Rectal smooth muscle tissue (tissue), 1 donor: ENCODE measurements at regions not wholly inside any gene's neighbourhood (a gene's known extent, or its start where the extent isn't known, plus 50 kb on each side); places are given as distances from the start of the nearest gene placed in this dataset.

ENCODE experiments used
- H3K27ac ChIP-seq: one replicate; pipeline ENCODE4 v1.7.0; 2013; ENCODE audit warnings: low read depth, low read length, inconsistent platforms
- H3K27me3 ChIP-seq: one replicate; pipeline ENCODE4 v1.7.0; 2013; ENCODE audit warnings: low read length; ENCODE audit not compliant: control insufficient read depth, insufficient read depth
- H3K36me3 ChIP-seq: one replicate; pipeline ENCODE4 v1.7.0; 2013; ENCODE audit warnings: low read length; ENCODE audit not compliant: control insufficient read depth, insufficient read depth
- H3K4me1 ChIP-seq: one replicate; pipeline ENCODE4 v1.7.0; 2013; ENCODE audit warnings: low read length; ENCODE audit not compliant: control insufficient read depth, insufficient read depth
- H3K4me3 ChIP-seq: one replicate; pipeline ENCODE4 v1.7.0; 2013; ENCODE audit warnings: low read length
- H3K9ac ChIP-seq: one replicate; pipeline ENCODE4 v1.7.0; 2013; ENCODE audit warnings: low read length

GRCh38 chr6:104396077-104396476 lies 463.6 kb downstream of the HACE1 start:
- Histone ChIP-seq H3K4me3 (no peak overlapping the region), H3K27ac (no peak overlapping the region), H3K4me1 (no peaks in the 10 kb centered on the region), H3K27me3 (no peaks in the 10 kb centered on the region), H3K9ac (no peak overlapping the region), H3K36me3 (no peaks in the 10 kb centered on the region)

GRCh38 chr6:104381907-104382306 lies 477.8 kb downstream of the HACE1 start:
- Histone ChIP-seq H3K4me3 (no peak overlapping the region), H3K27ac (no peak overlapping the region), H3K4me1 (no peaks in the 10 kb centered on the region), H3K36me3 (no peaks in the 10 kb centered on the region), H3K9ac (no peak overlapping the region), H3K27me3 (no peaks in the 10 kb centered on the region)

GRCh38 chr6:104365451-104366234 lies 494.1 kb downstream of the HACE1 start:
- H3K4me3 ChIP-seq, result no peak overlapping the region
- no peak overlapping the region for H3K27ac ChIP-seq
- H3K27me3 ChIP-seq, result no peaks in the 10 kb centered on the region
- no peak overlapping the region for H3K9ac ChIP-seq
- no peaks in the 10 kb centered on the region for H3K36me3 ChIP-seq
- no peaks in the 10 kb centered on the region for H3K4me1 ChIP-seq

- Histone ChIP-seq H3K36me3 (no peaks in the 10 kb centered on the region), H3K9ac (no peak overlapping the region), H3K4me3 (no peak overlapping the region), H3K27ac (no peak overlapping the region), H3K27me3 (no peaks in the 10 kb centered on the region), H3K4me1 (no peaks in the 10 kb centered on the region)
These were observed 501.8 kb downstream of the HACE1 start for GRCh38 chr6:104357928-104358327.

- Histone ChIP-seq H3K27ac (no peak overlapping the region), H3K4me1 (no peaks in the 10 kb centered on the region), H3K27me3 (no peaks in the 10 kb centered on the region), H3K9ac (no peak overlapping the region), H3K36me3 (no peaks in the 10 kb centered on the region), H3K4me3 (no peak overlapping the region)
These were observed 503.5 kb downstream of the HACE1 start for GRCh38 chr6:104356197-104356596.

- no peaks in the 10 kb centered on the region for H3K4me1 ChIP-seq
- H3K27ac ChIP-seq, result no peak overlapping the region
- H3K27me3 ChIP-seq, result no peaks in the 10 kb centered on the region
- no peak overlapping the region for H3K4me3 ChIP-seq
- no peak overlapping the region for H3K9ac ChIP-seq
- no peaks in the 10 kb centered on the region for H3K36me3 ChIP-seq
These were observed 510.5 kb downstream of the HACE1 start for GRCh38 chr6:104349191-104349590.

GRCh38 chr6:104344223-104344622 lies 515.5 kb downstream of the HACE1 start:
- no peak overlapping the region for H3K9ac ChIP-seq
- no peaks in the 10 kb centered on the region for H3K27me3 ChIP-seq
- no peaks in the 10 kb centered on the region for H3K36me3 ChIP-seq
- no peak overlapping the region for H3K4me3 ChIP-seq
- no peaks in the 10 kb centered on the region for H3K4me1 ChIP-seq
- no peak overlapping the region for H3K27ac ChIP-seq

- H3K27ac ChIP-seq, result no peak overlapping the region
- no peaks in the 10 kb centered on the region for H3K4me1 ChIP-seq
- H3K9ac ChIP-seq, result no peak overlapping the region
- H3K36me3 ChIP-seq, result no peaks in the 10 kb centered on the region
- no peak overlapping the region for H3K4me3 ChIP-seq
- no peaks in the 10 kb centered on the region for H3K27me3 ChIP-seq
These were observed 527.4 kb downstream of the HACE1 start for GRCh38 chr6:104332364-104332763.

GRCh38 chr6:104326173-104327001 lies 533.3 kb downstream of the HACE1 start:
- no peak overlapping the region for H3K9ac ChIP-seq
- H3K4me1 ChIP-seq, result no peaks in the 10 kb centered on the region
- no peaks in the 10 kb centered on the region for H3K36me3 ChIP-seq
- H3K4me3 ChIP-seq, result no peak overlapping the region
- H3K27me3 ChIP-seq, result no peaks in the 10 kb centered on the region
- no peak overlapping the region for H3K27ac ChIP-seq

- no peak overlapping the region for H3K9ac ChIP-seq
- no peaks in the 10 kb centered on the region for H3K36me3 ChIP-seq
- no peaks in the 10 kb centered on the region for H3K27me3 ChIP-seq
- no peak overlapping the region for H3K4me3 ChIP-seq
- H3K27ac ChIP-seq, result no peak overlapping the region
- H3K4me1 ChIP-seq, result no peaks in the 10 kb centered on the region
These were observed 534.2 kb downstream of the HACE1 start for GRCh38 chr6:104325341-104326172.

GRCh38 chr6:104324301-104324700 lies 535.4 kb downstream of the HACE1 start:
- no peaks in the 10 kb centered on the region for H3K27me3 ChIP-seq
- no peak overlapping the region for H3K9ac ChIP-seq
- H3K4me1 ChIP-seq, result no peaks in the 10 kb centered on the region
- no peak overlapping the region for H3K4me3 ChIP-seq
- no peaks in the 10 kb centered on the region for H3K36me3 ChIP-seq
- H3K27ac ChIP-seq, result no peak overlapping the region

GRCh38 chr6:104322841-104323240 lies 536.9 kb downstream of the HACE1 start:
- Histone ChIP-seq H3K27me3 (no peaks in the 10 kb centered on the region), H3K4me1 (no peaks in the 10 kb centered on the region), H3K36me3 (no peaks in the 10 kb centered on the region), H3K27ac (no peak overlapping the region), H3K4me3 (no peak overlapping the region), H3K9ac (no peak overlapping the region)
